SU-DHL-6 (cell line): ENCODE measurements at regions not wholly inside any gene's neighbourhood (a gene's known extent, or its start where the extent isn't known, plus 50 kb on each side); places are given as distances from the start of the nearest gene placed in this dataset.

Experiments used
- H2AFZ ChIP-seq: fragments of 200-600 bp; sonication (generic); 2 replicates; pipeline ENCODE4 v1.6.1; 2014; ENCODE audit warnings: low read depth, mild to moderate bottlenecking, moderate library complexity, mixed read lengths, antibody characterized with exemption, low read length; ENCODE audit not compliant: severe bottlenecking
- H3F3A ChIP-seq: fragments of 200-600 bp; shearing (Covaris generic); 2 replicates; pipeline ENCODE4 v1.6.0; 2016; ENCODE audit warnings: antibody characterized with exemption, mild to moderate bottlenecking; ENCODE audit not compliant: insufficient read depth
- H3K27ac ChIP-seq: fragments of 200-600 bp; sonication (generic); 2 replicates; pipeline ENCODE4 v1.5.1; 2016; ENCODE audit warnings: low read depth, mild to moderate bottlenecking, low read length, moderate library complexity, mixed read lengths
- H3K27me3 ChIP-seq: fragments of 200-600 bp; sonication (generic), shearing (Covaris generic); 2 replicates; pipeline ENCODE4 v1.6.0; 2014; ENCODE audit warnings: mild to moderate bottlenecking, low read length
- H3K36me3 ChIP-seq: fragments of 200-600 bp; sonication (generic); 2 replicates; pipeline ENCODE4 v1.6.1; 2014; ENCODE audit warnings: mild to moderate bottlenecking, low read length, mixed read lengths
- H3K4me2 ChIP-seq: fragments of 300-600, 200-600 bp; shearing (Covaris generic), sonication (generic); 2 replicates; pipeline ENCODE4 v1.6.0; 2014; ENCODE audit warnings: low read length, low read depth, mild to moderate bottlenecking; ENCODE audit not compliant: poor library complexity, severe bottlenecking
- H3K4me3 ChIP-seq: fragments of 200-600 bp; sonication (generic); 2 replicates; pipeline ENCODE4 v1.5.1; 2014; ENCODE audit warnings: antibody characterized with exemption, low read length, mild to moderate bottlenecking, mixed read lengths; ENCODE audit not compliant: insufficient read depth, poor library complexity, severe bottlenecking
- H3K79me2 ChIP-seq: fragments of 200-600 bp; sonication (generic); 2 replicates; pipeline ENCODE4 v1.6.1; 2014; ENCODE audit warnings: mild to moderate bottlenecking, low read length, moderate library complexity; ENCODE audit not compliant: insufficient read depth
- H3K9ac ChIP-seq: fragments of 200-600 bp; sonication (generic); 2 replicates; pipeline ENCODE4 v1.7.0; 2014; ENCODE audit warnings: mild to moderate bottlenecking, low read length
- H3K9me2 ChIP-seq: fragments of 200-600 bp; sonication (generic); replicated peaks from 2 replicates; pipeline ENCODE4 v1.6.1; 2014; ENCODE audit warnings: low read length; ENCODE audit not compliant: insufficient read depth
- H3K9me3 ChIP-seq: fragments of 200-600 bp; sonication (generic); 2 replicates; pipeline ENCODE4 v1.6.1; 2014; ENCODE audit warnings: low read length, mixed read lengths; ENCODE audit not compliant: insufficient read depth
- H4K20me1 ChIP-seq: fragments of 200-600 bp; sonication (generic); 2 replicates; pipeline ENCODE4 v1.6.1; 2014; ENCODE audit warnings: low read depth, mild to moderate bottlenecking, antibody characterized with exemption, low read length, moderate library complexity, mixed read lengths
- EZH2phosphoT487 ChIP-seq: fragments of 200-600 bp; sonication (generic), shearing (Covaris generic); conservative IDR thresholded peaks from 2 replicates; pipeline ENCODE4 v1.6.1; 2018; ENCODE audit warnings: mild to moderate bottlenecking, antibody characterized with exemption, low read length, moderate library complexity, mixed read lengths
- TF ChIP-seq, protein P1 (sequence below): fragments of 200-600 bp; sonication (generic); IDR thresholded peaks from one replicate; pipeline ENCODE4 v1.5.1; 2017; ENCODE audit warnings: antibody characterized with exemption, mild to moderate bottlenecking, low read length, moderate library complexity; ENCODE audit not compliant: insufficient read depth, poor library complexity, severe bottlenecking

DNA sequence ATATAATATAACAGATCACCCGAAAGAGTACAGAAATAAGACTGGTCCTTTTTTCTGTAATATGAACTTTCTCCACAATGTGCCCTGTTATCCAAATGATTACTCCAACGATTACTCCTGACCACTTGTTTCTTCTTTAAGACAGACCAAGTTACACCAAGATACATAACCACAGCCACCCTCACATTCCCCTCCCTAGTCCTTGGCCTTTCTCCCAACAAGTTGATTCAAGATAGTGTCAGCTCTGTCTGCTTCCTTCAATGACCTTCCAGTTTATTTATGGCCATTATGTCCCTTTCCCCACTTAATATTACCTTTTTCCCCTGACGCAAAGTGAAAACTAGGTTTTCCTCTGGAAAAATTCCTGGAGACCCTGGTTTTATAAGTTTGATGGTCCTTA is 397.2 kb downstream of the FAM47B start:
- no peaks in the 10 kb centered on the region for H3K36me3 ChIP-seq
- no peaks in the 10 kb centered on the region for H3F3A ChIP-seq
- H3K4me2 ChIP-seq, result no peak overlapping the region
- H3K27ac ChIP-seq, result no peak overlapping the region
- TF ChIP-seq EZH2phosphoT487, result no peak
- TF ChIP-seq, protein P1, sequence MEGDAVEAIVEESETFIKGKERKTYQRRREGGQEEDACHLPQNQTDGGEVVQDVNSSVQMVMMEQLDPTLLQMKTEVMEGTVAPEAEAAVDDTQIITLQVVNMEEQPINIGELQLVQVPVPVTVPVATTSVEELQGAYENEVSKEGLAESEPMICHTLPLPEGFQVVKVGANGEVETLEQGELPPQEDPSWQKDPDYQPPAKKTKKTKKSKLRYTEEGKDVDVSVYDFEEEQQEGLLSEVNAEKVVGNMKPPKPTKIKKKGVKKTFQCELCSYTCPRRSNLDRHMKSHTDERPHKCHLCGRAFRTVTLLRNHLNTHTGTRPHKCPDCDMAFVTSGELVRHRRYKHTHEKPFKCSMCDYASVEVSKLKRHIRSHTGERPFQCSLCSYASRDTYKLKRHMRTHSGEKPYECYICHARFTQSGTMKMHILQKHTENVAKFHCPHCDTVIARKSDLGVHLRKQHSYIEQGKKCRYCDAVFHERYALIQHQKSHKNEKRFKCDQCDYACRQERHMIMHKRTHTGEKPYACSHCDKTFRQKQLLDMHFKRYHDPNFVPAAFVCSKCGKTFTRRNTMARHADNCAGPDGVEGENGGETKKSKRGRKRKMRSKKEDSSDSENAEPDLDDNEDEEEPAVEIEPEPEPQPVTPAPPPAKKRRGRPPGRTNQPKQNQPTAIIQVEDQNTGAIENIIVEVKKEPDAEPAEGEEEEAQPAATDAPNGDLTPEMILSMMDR, result no peak
- no peaks in the 10 kb centered on the region for H4K20me1 ChIP-seq
- H3K9me3 ChIP-seq, result no peaks in the 10 kb centered on the region
- H3K4me3 ChIP-seq, result no peak overlapping the region
- no peaks in the 10 kb centered on the region for H3K9me2 ChIP-seq
- H3K9ac ChIP-seq, result no peak overlapping the region
- H3K79me2 ChIP-seq, result no peaks in the 10 kb centered on the region
- no peaks in the 10 kb centered on the region for H3K27me3 ChIP-seq
- H2AFZ ChIP-seq, result no peak overlapping the region

DNA sequence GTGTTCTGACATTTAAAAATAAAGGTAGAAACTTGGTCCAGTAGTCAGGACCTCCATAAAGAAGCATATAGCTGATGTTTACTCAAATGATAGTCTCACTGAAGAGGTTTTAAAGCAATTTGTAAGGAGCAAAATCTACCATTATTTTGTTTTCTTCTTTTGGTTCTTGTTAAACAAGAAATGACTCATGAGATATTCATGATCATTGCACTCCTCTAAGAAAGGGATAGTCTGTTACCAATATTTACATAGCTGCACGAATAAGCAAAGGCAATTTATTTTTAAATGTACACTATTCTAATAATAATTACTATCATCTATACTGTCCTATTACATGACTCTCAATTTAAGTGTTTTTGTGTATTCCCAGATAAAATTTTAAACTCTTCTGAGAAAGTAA is 397.9 kb downstream of the FAM47B start:
- Histone ChIP-seq H4K20me1 (no peaks in the 10 kb centered on the region), H3K27me3 (no peaks in the 10 kb centered on the region), H2AFZ (no peak overlapping the region), H3K79me2 (no peaks in the 10 kb centered on the region), H3F3A (no peaks in the 10 kb centered on the region), H3K36me3 (no peaks in the 10 kb centered on the region), H3K9me2 (no peaks in the 10 kb centered on the region), H3K4me3 (no peak overlapping the region), H3K9ac (no peak overlapping the region), H3K27ac (no peak overlapping the region), H3K9me3 (no peaks in the 10 kb centered on the region), H3K4me2 (no peak overlapping the region)
- TF ChIP-seq, protein P1, result no peak

DNA sequence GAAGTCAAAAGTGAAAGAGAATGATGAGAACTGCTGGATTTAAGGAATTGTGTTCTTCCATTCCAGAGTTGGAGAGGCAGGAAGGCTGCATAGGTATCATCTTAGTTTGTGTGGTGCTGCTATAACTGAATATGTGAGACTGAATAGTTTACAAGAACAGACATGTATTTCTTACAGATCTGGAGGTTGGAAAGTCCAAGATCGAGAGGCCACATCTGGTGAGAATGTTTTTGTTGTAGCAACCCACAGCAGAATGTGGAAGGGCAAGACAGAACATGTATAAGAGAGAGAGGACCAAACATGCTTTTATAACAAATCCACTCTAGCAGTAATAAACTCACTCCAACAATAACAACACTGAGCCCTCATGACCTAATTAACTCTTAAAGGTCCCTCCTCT is 408.6 kb downstream of the FAM47B start:
- Histone ChIP-seq H3K27me3 (no peaks in the 10 kb centered on the region), H3K9me3 (no peaks in the 10 kb centered on the region), H4K20me1 (no peaks in the 10 kb centered on the region), H3K4me3 (no peak overlapping the region), H3K36me3 (no peaks in the 10 kb centered on the region), H3K4me2 (no peak overlapping the region), H3K27ac (no peak overlapping the region), H3K79me2 (no peaks in the 10 kb centered on the region), H3K9me2 (no peaks in the 10 kb centered on the region), H3K9ac (no peak overlapping the region), H2AFZ (no peak overlapping the region), H3F3A (no peaks in the 10 kb centered on the region)
- TF ChIP-seq EZH2phosphoT487, result no peak
- TF ChIP-seq, protein P1, result no peak
